ENCODE measurements at regions not wholly inside any gene's neighbourhood (a gene's known extent, or its start where the extent isn't known, plus 50 kb on each side); places are given as distances from the start of the nearest gene placed in this dataset.

GRCh38 chr4:26074712-26075430 is 160.9 kb downstream of the SMIM20 start:
- no peak overlapping the region for H3K4me3 ChIP-seq
- TF ChIP-seq EP300 (IDR thresholded peaks at IDR 0.05) (peak in 1 of 2 donors; percentile 72), POLR2A (IDR thresholded peaks at IDR 0.05) (no peak), CTCF (IDR thresholded peaks at IDR 0.05) (no peak)
- H3K4me1 ChIP-seq = peaks cover 0 to 16% (median 4%) of the 10 kb centered on the region in 4 donors
- peak in 1 of 2 donors; percentile 37 for DNase-seq (ENCODE audit: low spot score in 2 of 2)
- no peaks in the 10 kb centered on the region for H3K9me3 ChIP-seq
- no peaks in the 10 kb centered on the region for H3K36me3 ChIP-seq
- no peaks in the 10 kb centered on the region for H3K27me3 ChIP-seq
- H3K27ac ChIP-seq = peak overlapping the region in 2 of 4 donors; percentile 57 to 77
- 43 to 50% methylated on average over 8 of the region's 8 CpGs for WGBS, 2 donors

GRCh38 chr4:26075583-26075982 is 161.6 kb downstream of the SMIM20 start:
- Histone ChIP-seq H3K27ac (peak overlapping the region in 3 of 4 donors; percentile 38 to 77 (median 57)), H3K27me3 (no peaks in the 10 kb centered on the region), H3K4me3 (no peak overlapping the region), H3K4me1 (peaks cover 0 to 16% (median 4%) of the 10 kb centered on the region in 4 donors), H3K9me3 (no peaks in the 10 kb centered on the region), H3K36me3 (no peaks in the 10 kb centered on the region)
- TF ChIP-seq CTCF (IDR thresholded peaks at IDR 0.05) (no peak), EP300 (IDR thresholded peaks at IDR 0.05) (no peak), POLR2A (IDR thresholded peaks at IDR 0.05) (no peak)
- no peak for DNase-seq (ENCODE audit: low spot score in 2 of 2)
- 23 to 32% methylated on average over 1 of the region's 1 CpG for WGBS, 2 donors

GRCh38 chr4:26076000-26076587 is 162.1 kb downstream of the SMIM20 start:
- peak overlapping the region in 3 of 4 donors; percentile 38 to 77 (median 57) for H3K27ac ChIP-seq
- TF ChIP-seq POLR2A (IDR thresholded peaks at IDR 0.05) (no peak), CTCF (IDR thresholded peaks at IDR 0.05) (no peak), EP300 (IDR thresholded peaks at IDR 0.05) (peak; percentile 67 to 81)
- no peaks in the 10 kb centered on the region for H3K9me3 ChIP-seq
- 89% methylated on average over 4 of the region's 4 CpGs for WGBS, 2 donors
- H3K4me3 ChIP-seq = no peak overlapping the region
- H3K36me3 ChIP-seq = no peaks in the 10 kb centered on the region
- H3K27me3 ChIP-seq = no peaks in the 10 kb centered on the region
- peak in 1 of 2 donors; percentile 28 for DNase-seq (ENCODE audit: low spot score in 2 of 2)
- peaks cover 0 to 16% (median 4%) of the 10 kb centered on the region in 4 donors for H3K4me1 ChIP-seq

GRCh38 chr4:26076896-26077295 is 162.9 kb downstream of the SMIM20 start:
- no peaks in the 10 kb centered on the region for H3K36me3 ChIP-seq
- WGBS, 2 donors = 82 to 83% methylated on average over 4 of the region's 4 CpGs
- H3K27ac ChIP-seq = peak overlapping the region in 1 of 4 donors; percentile 1
- no peaks in the 10 kb centered on the region for H3K27me3 ChIP-seq
- no peak overlapping the region for H3K4me3 ChIP-seq
- TF ChIP-seq POLR2A (IDR thresholded peaks at IDR 0.05) = no peak
- no peak for TF ChIP-seq EP300 (IDR thresholded peaks at IDR 0.05)
- TF ChIP-seq CTCF (IDR thresholded peaks at IDR 0.05) = no peak
- H3K4me1 ChIP-seq = peaks cover 0 to 19% (median 6%) of the 10 kb centered on the region in 4 donors
- no peak for DNase-seq (ENCODE audit: low spot score in 2 of 2)
- no peaks in the 10 kb centered on the region for H3K9me3 ChIP-seq

GRCh38 chr4:26077756-26078155 is 163.7 kb downstream of the SMIM20 start:
- Histone ChIP-seq H3K36me3 (no peaks in the 10 kb centered on the region), H3K9me3 (no peaks in the 10 kb centered on the region), H3K27ac (no peak overlapping the region), H3K27me3 (no peaks in the 10 kb centered on the region), H3K4me1 (peaks cover 0 to 24% (median 7%) of the 10 kb centered on the region in 4 donors), H3K4me3 (no peak overlapping the region)
- no peak for DNase-seq (ENCODE audit: low spot score in 2 of 2)
- 90 to 98% methylated on average over 3 of the region's 3 CpGs for WGBS, 2 donors
- TF ChIP-seq POLR2A (IDR thresholded peaks at IDR 0.05) = no peak
- no peak for TF ChIP-seq CTCF (IDR thresholded peaks at IDR 0.05)
- no peak for TF ChIP-seq EP300 (IDR thresholded peaks at IDR 0.05)

Data from tibial nerve (tissue), 4 donors.